ENCODE measurements at regions not wholly inside any gene's neighbourhood (a gene's known extent, or its start where the extent isn't known, plus 50 kb on each side); places are given as distances from the start of the nearest gene placed in this dataset.

GRCh38 chr6:47149554-47149953 is 107.4 kb upstream of the ADGRF1 start:
- Histone ChIP-seq H2BK20ac (ENCODE audit: low read length) (no peak overlapping the region), H3K4me2 (ENCODE audit: insufficient read depth in 1 of 2, low read depth in 2 of 2, low read length in 2 of 2) (no peak overlapping the region), H3K18ac (ENCODE audit: extremely low read depth, low read length) (no peak overlapping the region), H2BK120ac (replicated peaks; ENCODE audit: low read depth, low read length) (no peak overlapping the region), H3K9me3 (ENCODE audit: insufficient read depth in 2 of 2, low read depth in 1 of 2, low read length in 1 of 2) (no peaks in the 10 kb centered on the region), H3K4me3 (ENCODE audit: extremely low read depth in 1 of 4, insufficient read depth in 2 of 4, low read depth in 3 of 4, low read length in 4 of 4) (no peak overlapping the region), H2BK15ac (ENCODE audit: low read length) (no peak overlapping the region), H2BK5ac (ENCODE audit: low read depth, low read length) (no peak overlapping the region), H3K36me3 (ENCODE audit: control insufficient read depth in 2 of 4, insufficient read depth in 4 of 4, low read length in 3 of 4) (no peaks in the 10 kb centered on the region), H3K79me1 (ENCODE audit: low read depth, low read length) (no peaks in the 10 kb centered on the region), H3K79me2 (ENCODE audit: control insufficient read depth in 1 of 2, insufficient read depth in 2 of 2, low read length in 2 of 2) (no peaks in the 10 kb centered on the region), H3K9ac (replicated peaks in 1 of 4; ENCODE audit: extremely low read depth in 1 of 4, low read depth in 3 of 4, low read length in 3 of 4) (no peak overlapping the region), H3K56ac (replicated peaks; ENCODE audit: insufficient read length, low read depth, low read length) (no peak overlapping the region), H3K4ac (replicated peaks; ENCODE audit: insufficient read length, low read depth, low read length) (no peak overlapping the region), H4K8ac (ENCODE audit: extremely low read depth, insufficient read depth, low read length) (no peak overlapping the region), H2BK12ac (ENCODE audit: low read depth, low read length) (no peak overlapping the region), H2AK5ac (ENCODE audit: low read depth, low read length) (no peak overlapping the region), H4K20me1 (replicated peaks in 1 of 2; ENCODE audit: control insufficient read depth in 1 of 2, insufficient read depth in 2 of 2, low read length in 2 of 2) (no peaks in the 10 kb centered on the region), H3K23me2 (ENCODE audit: low read depth, low read length) (no peaks in the 10 kb centered on the region), H4K5ac (ENCODE audit: insufficient read length, low read depth, low read length) (no peak overlapping the region), H3K4me1 (replicated peaks in 1 of 4; ENCODE audit: control insufficient read depth in 3 of 4, insufficient read depth in 4 of 4, low read length in 3 of 4) (peaks cover 5 to 25% (median 8%) of the 10 kb centered on the region in 4 experiments; a peak in 6 of 7 replicates), H3K23ac (ENCODE audit: insufficient read length) (no peak overlapping the region), H3K14ac (ENCODE audit: insufficient read length) (no peak overlapping the region), H2AFZ (ENCODE audit: low read length) (no peak overlapping the region), H4K91ac (replicated peaks; ENCODE audit: insufficient read length, low read length) (no peak overlapping the region), H3K27ac (ENCODE audit: low read depth, low read length) (no peak overlapping the region), H3K27me3 (replicated peaks in 1 of 4; ENCODE audit: control insufficient read depth in 3 of 4, extremely low read depth in 1 of 4, insufficient read depth in 3 of 4, low read length in 3 of 4) (no peaks in the 10 kb centered on the region)
- 91% methylated on average over 2 of the region's 2 CpGs; no CpG with 5 or more reads in 1 of the 2 experiments for WGBS, 2 experiments (ENCODE audit: extremely low coverage in 1 of 2, insufficient coverage in 1 of 2, insufficient read length in 1 of 2, insufficient replicate concordance in 2 of 2, low coverage in 1 of 2, low lambda C conversion rate in 2 of 2, missing lambda C conversion rate in 1 of 2)
- no peak for TF ChIP-seq E2F6 (IDR thresholded peaks at IDR 0.05)
- FAIRE-seq (no peak), DNase-seq (ENCODE audit: low read depth in 1 of 2, low spot score in 2 of 2) (no peak)
- ChIA-PET POLR2A (ENCODE audit: partially characterized antibody) (no interaction called here), CTCF (ENCODE audit: partially characterized antibody) (no interaction called here)
